Activated CD8-positive, alpha-beta T cell treated with anti-CD3 and anti-CD28 coated beads for 36 hours (primary cell): ENCODE measurements at regions not wholly inside any gene's neighbourhood (a gene's known extent, or its start where the extent isn't known, plus 50 kb on each side); places are given as distances from the start of the nearest gene placed in this dataset.

Experiments
- ATAC-seq: fragments of 200-7000 bp; cut with Tn5 transposase; one replicate; pipeline ENCODE4 v1.10.0; 2021; ENCODE audit warnings: mild to moderate bottlenecking, moderate library complexity
- CTCF ChIA-PET: fragments of 350-600 bp; sonication (Branson Sonifier 250); formaldehyde crosslinking; loops from one replicate; lab custom pipeline; 2021; ENCODE audit warnings: antibody characterized with exemption; lab: Charles Lee
- POLR2A ChIA-PET: fragments of 350-600 bp; sonication (Branson Sonifier 250); formaldehyde crosslinking; loops from one replicate; lab custom pipeline; 2021; ENCODE audit warnings: antibody characterized with exemption; lab: Charles Lee
- DNase-seq: peaks from one replicate; pipeline ENCODE4 v3.0.0-alpha.2; 2020
- H3K27ac Mint-ChIP-seq: one replicate; pipeline ENCODE4 v1.8.0; 2021; ENCODE audit warnings: mild to moderate bottlenecking, mixed read lengths
- H3K27me3 Mint-ChIP-seq: one replicate; pipeline ENCODE4 v1.8.0; 2021; ENCODE audit warnings: mixed read lengths
- H3K36me3 Mint-ChIP-seq: one replicate; pipeline ENCODE4 v1.8.0; 2021; ENCODE audit warnings: low read depth, mixed read lengths
- H3K4me1 Mint-ChIP-seq: one replicate; pipeline ENCODE4 v1.8.0; 2021; ENCODE audit warnings: low read depth, mixed read lengths
- H3K4me3 Mint-ChIP-seq: one replicate; pipeline ENCODE4 v1.8.0; 2021; ENCODE audit warnings: mild to moderate bottlenecking, moderate library complexity, mixed read lengths
- H3K9me3 Mint-ChIP-seq: one replicate; pipeline ENCODE4 v1.8.0; 2021; ENCODE audit warnings: mixed read lengths
- CTCF ChIP-seq: fragments of 200-600 bp; IDR thresholded peaks from one replicate; pipeline ENCODE4 v1.8.0; 2022; ENCODE audit warnings: antibody characterized with exemption, mild to moderate bottlenecking
- intact Hi-C: fragments of 100-400 bp; cut with micrococcal nuclease; formaldehyde crosslinking; loops from one replicate; pipeline ENCODE4 v1.10.0; 2022

- H3K36me3 Mint-ChIP-seq = no peaks in the 10 kb centered on the region
- H3K9me3 Mint-ChIP-seq = peaks cover 3% of the 10 kb centered on the region
- TF ChIP-seq CTCF = no peak
- ATAC-seq = no peak
- H3K27ac Mint-ChIP-seq = no peak overlapping the region
- no peak for DNase-seq
- H3K27me3 Mint-ChIP-seq = no peaks in the 10 kb centered on the region
- H3K4me3 Mint-ChIP-seq = no peak overlapping the region
- no peaks in the 10 kb centered on the region for H3K4me1 Mint-ChIP-seq
- intact Hi-C loops = no loop called here
- ChIA-PET CTCF (no interaction called here), POLR2A (no interaction called here)
Measured at GRCh38 chr7:97541188-97541587, 190.7 kb upstream of the TAC1 start.

GRCh38 chr7:97555857-97556421 lies 175.9 kb upstream of the TAC1 start:
- H3K4me1 Mint-ChIP-seq = no peaks in the 10 kb centered on the region
- H3K27ac Mint-ChIP-seq = no peak overlapping the region
- H3K36me3 Mint-ChIP-seq = no peaks in the 10 kb centered on the region
- CTCF ChIA-PET = no interaction called here
- no peak for TF ChIP-seq CTCF
- no peak overlapping the region for H3K4me3 Mint-ChIP-seq
- intact Hi-C loops = no loop called here
- no peak for DNase-seq
- POLR2A ChIA-PET = no interaction called here
- peaks cover 5% of the 10 kb centered on the region for H3K9me3 Mint-ChIP-seq
- no peak for ATAC-seq
- H3K27me3 Mint-ChIP-seq = no peaks in the 10 kb centered on the region

GRCh38 chr7:97565665-97566064 lies 166.2 kb upstream of the TAC1 start:
- Mint-ChIP-seq H3K27me3 (no peaks in the 10 kb centered on the region), H3K4me1 (no peaks in the 10 kb centered on the region), H3K9me3 (peaks cover 9% of the 10 kb centered on the region), H3K27ac (no peak overlapping the region), H3K36me3 (no peaks in the 10 kb centered on the region), H3K4me3 (no peak overlapping the region)
- intact Hi-C loops = no loop called here
- TF ChIP-seq CTCF = no peak
- POLR2A ChIA-PET = no interaction called here
- CTCF ChIA-PET = no interaction called here
- DNase-seq = no peak
- ATAC-seq = no peak

- H3K4me3 Mint-ChIP-seq = no peak overlapping the region
- no peak for TF ChIP-seq CTCF
- no peaks in the 10 kb centered on the region for H3K27me3 Mint-ChIP-seq
- no peaks in the 10 kb centered on the region for H3K36me3 Mint-ChIP-seq
- POLR2A ChIA-PET = no interaction called here
- no peak for ATAC-seq
- DNase-seq = no peak
- intact Hi-C loops = no loop called here
- CTCF ChIA-PET = no interaction called here
- H3K4me1 Mint-ChIP-seq = no peaks in the 10 kb centered on the region
- H3K9me3 Mint-ChIP-seq = no peaks in the 10 kb centered on the region
- no peak overlapping the region for H3K27ac Mint-ChIP-seq
Measured at GRCh38 chr7:97573065-97573464, 158.8 kb upstream of the TAC1 start.

- Mint-ChIP-seq H3K27ac (no peak overlapping the region), H3K4me1 (no peaks in the 10 kb centered on the region), H3K4me3 (no peak overlapping the region), H3K27me3 (no peaks in the 10 kb centered on the region), H3K9me3 (no peaks in the 10 kb centered on the region), H3K36me3 (no peaks in the 10 kb centered on the region)
- POLR2A ChIA-PET = no interaction called here
- no peak for ATAC-seq
- intact Hi-C loops = no loop called here
- TF ChIP-seq CTCF = no peak
- CTCF ChIA-PET = no interaction called here
- no peak for DNase-seq
Measured at GRCh38 chr7:97576043-97576442, 155.8 kb upstream of the TAC1 start.
